GM18508 (cell line): ENCODE measurements at regions not wholly inside any gene's neighbourhood (a gene's known extent, or its start where the extent isn't known, plus 50 kb on each side); places are given as distances from the start of the nearest gene placed in this dataset.

Source experiments
- ATAC-seq: cut with Tn5 transposase; IDR thresholded peaks from one replicate; pipeline ENCODE4 v1.9.1; 2021; ENCODE audit warnings: moderate number of reproducible peaks; ENCODE audit not compliant: insufficient read depth, unreplicated experiment

- ATAC-seq, result no peak
These were observed 664.5 kb downstream of the PDHA2 start for GRCh38 chr4:96504386-96504785.

- no peak for ATAC-seq
These were observed 669.3 kb downstream of the PDHA2 start for GRCh38 chr4:96509039-96509741.

- ATAC-seq, result no peak
These were observed 679.4 kb downstream of the PDHA2 start for GRCh38 chr4:96519291-96519690.

- no peak for ATAC-seq
These were observed 681.2 kb downstream of the PDHA2 start for GRCh38 chr4:96521046-96521536.

GRCh38 chr4:96523611-96524010 lies 683.7 kb downstream of the PDHA2 start:
- no peak for ATAC-seq

- ATAC-seq, result no peak
These were observed 684.5 kb downstream of the PDHA2 start for GRCh38 chr4:96524311-96524875.

GRCh38 chr4:96525898-96526297 lies 686.0 kb downstream of the PDHA2 start:
- no peak for ATAC-seq

- ATAC-seq, result no peak
These were observed 686.7 kb downstream of the PDHA2 start for GRCh38 chr4:96526625-96527024.

- ATAC-seq, result no peak
These were observed 691.9 kb downstream of the PDHA2 start for GRCh38 chr4:96531836-96532235.

- ATAC-seq, result no peak
These were observed 703.5 kb downstream of the PDHA2 start for GRCh38 chr4:96543346-96543745.

GRCh38 chr4:96558466-96558865 lies 718.6 kb downstream of the PDHA2 start:
- no peak for ATAC-seq

- ATAC-seq, result no peak
These were observed 726.9 kb downstream of the PDHA2 start for GRCh38 chr4:96566755-96567154.

- no peak for ATAC-seq
These were observed 745.4 kb downstream of the PDHA2 start for GRCh38 chr4:96585304-96585703.

- no peak for ATAC-seq
These were observed 753.5 kb downstream of the PDHA2 start for GRCh38 chr4:96593422-96593821.

GRCh38 chr4:96598465-96598864 lies 758.6 kb downstream of the PDHA2 start:
- no peak for ATAC-seq

- no peak for ATAC-seq
These were observed 759.9 kb downstream of the PDHA2 start for GRCh38 chr4:96599752-96600151.

- ATAC-seq, result no peak
These were observed 762.8 kb downstream of the PDHA2 start for GRCh38 chr4:96602661-96603060.

- ATAC-seq, result no peak
These were observed 763.7 kb downstream of the PDHA2 start for GRCh38 chr4:96603641-96604040.

- ATAC-seq, result no peak
These were observed 766.6 kb downstream of the PDHA2 start for GRCh38 chr4:96606451-96606850.

- no peak for ATAC-seq
These were observed 786.1 kb downstream of the PDHA2 start for GRCh38 chr4:96626023-96626422.

GRCh38 chr4:96630839-96631238 lies 790.9 kb downstream of the PDHA2 start:
- no peak for ATAC-seq

GRCh38 chr4:96637971-96638412 lies 798.1 kb downstream of the PDHA2 start:
- no peak for ATAC-seq
